Glomerular endothelial cell (primary cell): ENCODE measurements at regions not wholly inside any gene's neighbourhood (a gene's known extent, or its start where the extent isn't known, plus 50 kb on each side); places are given as distances from the start of the nearest gene placed in this dataset.
"Not testable (repeated sequence)": the region's sequence is repeated elsewhere in the genome, so short reads cannot be mapped to it uniquely, and the experiment has no call there.

Source experiments
- DNase-seq: peaks from one replicate; pipeline ENCODE4 v3.0.0-alpha.2; 2011; ENCODE audit warnings: low read depth, low spot score; ENCODE audit errors: extremely low read depth

GRCh38 chr3:102676424-102676823 lies 241.6 kb downstream of the ZPLD1 start:
- DNase-seq = no peak

- DNase-seq = no peak
These were observed 247.9 kb downstream of the ZPLD1 start for GRCh38 chr3:102682741-102683140.

- no peak for DNase-seq
These were observed 252.0 kb downstream of the ZPLD1 start for GRCh38 chr3:102686792-102687191.

- no peak for DNase-seq
These were observed 253.2 kb downstream of the ZPLD1 start for GRCh38 chr3:102687851-102688555.

- DNase-seq = no peak
These were observed 253.7 kb downstream of the ZPLD1 start for GRCh38 chr3:102688556-102688930.

- DNase-seq = no peak
These were observed 256.7 kb downstream of the ZPLD1 start for GRCh38 chr3:102691507-102691906.

GRCh38 chr3:102699104-102699818 lies 264.4 kb downstream of the ZPLD1 start:
- no peak for DNase-seq

GRCh38 chr3:102699819-102700140 lies 265.0 kb downstream of the ZPLD1 start:
- DNase-seq = no peak

GRCh38 chr3:102712896-102713295 lies 278.1 kb downstream of the ZPLD1 start:
- DNase-seq = no peak

GRCh38 chr3:102714567-102714966 lies 279.8 kb downstream of the ZPLD1 start:
- DNase-seq = no peak

GRCh38 chr3:102715030-102715697 lies 280.3 kb downstream of the ZPLD1 start:
- no peak for DNase-seq

GRCh38 chr3:102718651-102719050 lies 283.8 kb downstream of the ZPLD1 start:
- no peak for DNase-seq

- DNase-seq = no peak
These were observed 287.5 kb downstream of the ZPLD1 start for GRCh38 chr3:102722317-102722716.

GRCh38 chr3:102727340-102727739 lies 292.5 kb downstream of the ZPLD1 start:
- no peak for DNase-seq

GRCh38 chr3:102732581-102732980 lies 297.8 kb downstream of the ZPLD1 start:
- DNase-seq = not testable (repeated sequence)

- no peak for DNase-seq
These were observed 299.2 kb downstream of the ZPLD1 start for GRCh38 chr3:102733791-102734563.

GRCh38 chr3:102735311-102735710 lies 300.5 kb downstream of the ZPLD1 start:
- no peak for DNase-seq

- no peak for DNase-seq
These were observed 301.6 kb downstream of the ZPLD1 start for GRCh38 chr3:102736288-102736974.

GRCh38 chr3:102736975-102737304 lies 302.1 kb downstream of the ZPLD1 start:
- DNase-seq = no peak

- no peak for DNase-seq
These were observed 302.5 kb downstream of the ZPLD1 start for GRCh38 chr3:102737353-102737752.

- no peak for DNase-seq
These were observed 306.3 kb downstream of the ZPLD1 start for GRCh38 chr3:102741105-102741504.
